ENCODE measurements at regions not wholly inside any gene's neighbourhood (a gene's known extent, or its start where the extent isn't known, plus 50 kb on each side); places are given as distances from the start of the nearest gene placed in this dataset.
A peak's percentile ranks its signal among the peaks of the same experiment; 100 is the strongest.

GRCh38 chr13:85497652-85498051, 301.6 kb downstream of the SLITRK6 start:
- TF ChIP-seq CTCF (IDR thresholded peaks at IDR 0.05) (no peak), POLR2AphosphoS5 (IDR thresholded peaks at IDR 0.05) (no peak), POLR2A (IDR thresholded peaks at IDR 0.05) (no peak), EP300 (IDR thresholded peaks at IDR 0.05) (no peak)
- no peak overlapping the region for H3K4me3 ChIP-seq
- H3K27me3 ChIP-seq = no peaks in the 10 kb centered on the region
- WGBS, 5 donors = 36 to 59% (median 41%) methylated on average over 2 of the region's 2 CpGs
- no peaks in the 10 kb centered on the region for H3K36me3 ChIP-seq
- H3K27ac ChIP-seq = no peak overlapping the region
- H3K9me3 ChIP-seq = peaks cover 0 to 4% (median 2%) of the 10 kb centered on the region in 4 donors
- DNase-seq = no peak
- no peaks in the 10 kb centered on the region for H3K4me1 ChIP-seq
- intact Hi-C loops (cut with DNase I; ENCODE audit: low total_unique reads) = no loop called here

GRCh38 chr13:85492283-85492682, 306.9 kb downstream of the SLITRK6 start:
- TF ChIP-seq POLR2A (IDR thresholded peaks at IDR 0.05) = no peak
- no peak for TF ChIP-seq EP300 (IDR thresholded peaks at IDR 0.05)
- no peak for TF ChIP-seq POLR2AphosphoS5 (IDR thresholded peaks at IDR 0.05)
- TF ChIP-seq CTCF (IDR thresholded peaks at IDR 0.05) = no peak
- WGBS, 5 donors = 74 to 93% (median 85%) methylated on average over 4 of the region's 4 CpGs
- DNase-seq = no peak
- Histone ChIP-seq H3K36me3 (no peaks in the 10 kb centered on the region), H3K9me3 (peaks cover 0 to 4% (median 2%) of the 10 kb centered on the region in 4 donors), H3K27ac (no peak overlapping the region), H3K4me3 (no peak overlapping the region), H3K4me1 (no peaks in the 10 kb centered on the region), H3K27me3 (no peaks in the 10 kb centered on the region)
- intact Hi-C loops (cut with DNase I; ENCODE audit: low total_unique reads) = no loop called here

DNA sequence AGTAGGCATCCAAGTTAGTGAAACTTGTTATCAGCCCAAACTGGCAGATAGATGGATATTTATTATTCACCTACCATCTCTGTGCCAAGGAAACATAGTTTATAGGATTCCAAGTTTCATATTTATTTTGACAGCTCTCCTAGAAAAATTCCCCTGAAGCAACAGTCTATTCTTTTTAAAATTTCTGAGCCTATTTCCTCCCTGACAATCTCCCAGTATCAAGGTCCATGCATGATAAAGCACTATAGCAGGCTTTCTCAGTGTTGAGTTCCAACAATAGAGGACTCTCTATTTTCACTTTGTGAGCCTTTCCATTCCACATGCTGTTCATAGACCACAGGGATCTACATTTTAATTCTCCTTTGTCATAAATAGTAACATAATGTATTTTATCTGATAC, 312.6 kb downstream of the SLITRK6 start:
- H3K36me3 ChIP-seq = no peaks in the 10 kb centered on the region
- peak in 1 of 2 donors; percentile 16 for DNase-seq
- no peaks in the 10 kb centered on the region for H3K9me3 ChIP-seq
- H3K4me3 ChIP-seq = no peak overlapping the region
- no peaks in the 10 kb centered on the region for H3K4me1 ChIP-seq
- intact Hi-C loops (cut with DNase I; ENCODE audit: low total_unique reads) = no loop called here
- no peak overlapping the region for H3K27ac ChIP-seq
- no peaks in the 10 kb centered on the region for H3K27me3 ChIP-seq
- TF ChIP-seq POLR2A (IDR thresholded peaks at IDR 0.05) = no peak
- TF ChIP-seq CTCF (IDR thresholded peaks at IDR 0.05) = no peak
- no peak for TF ChIP-seq EP300 (IDR thresholded peaks at IDR 0.05)
- no peak for TF ChIP-seq POLR2AphosphoS5 (IDR thresholded peaks at IDR 0.05)

DNA sequence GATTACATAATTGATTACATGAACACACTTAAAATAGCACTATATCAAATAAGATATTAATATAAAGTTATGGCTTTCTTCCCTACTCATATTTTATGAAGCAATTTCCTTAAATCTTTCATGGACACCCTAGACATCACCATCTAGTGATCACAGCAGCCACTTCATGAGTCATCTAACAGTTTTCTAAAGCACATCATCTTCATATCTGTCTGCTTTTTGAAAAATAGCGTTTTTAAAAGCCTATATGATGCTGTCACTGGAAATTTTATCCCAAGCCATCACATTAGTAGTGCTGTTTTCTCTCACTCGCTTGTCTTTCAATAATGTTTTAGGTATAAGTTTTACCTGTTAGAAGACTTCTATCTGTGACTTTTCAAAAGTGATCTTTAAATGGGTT, 326.1 kb downstream of the SLITRK6 start:
- no peaks in the 10 kb centered on the region for H3K9me3 ChIP-seq
- H3K4me1 ChIP-seq = no peaks in the 10 kb centered on the region
- DNase-seq = no peak
- H3K27ac ChIP-seq = no peak overlapping the region
- intact Hi-C loops (cut with DNase I; ENCODE audit: low total_unique reads) = no loop called here
- H3K36me3 ChIP-seq = no peaks in the 10 kb centered on the region
- no peak for TF ChIP-seq POLR2A (IDR thresholded peaks at IDR 0.05)
- TF ChIP-seq EP300 (IDR thresholded peaks at IDR 0.05) = no peak
- no peak for TF ChIP-seq POLR2AphosphoS5 (IDR thresholded peaks at IDR 0.05)
- no peak for TF ChIP-seq CTCF (IDR thresholded peaks at IDR 0.05)
- WGBS, 5 donors = 84 to 90% (median 88%) methylated on average over 2 of the region's 2 CpGs
- no peaks in the 10 kb centered on the region for H3K27me3 ChIP-seq
- H3K4me3 ChIP-seq = no peak overlapping the region

Measured in stomach (tissue), 8 donors.